GM21423 (cell line): ENCODE measurements at regions not wholly inside any gene's neighbourhood (a gene's known extent, or its start where the extent isn't known, plus 50 kb on each side); places are given as distances from the start of the nearest gene placed in this dataset.

ENCODE experiments used
- ATAC-seq: cut with Tn5 transposase; IDR thresholded peaks from one replicate; pipeline ENCODE4 v1.9.1; 2021; ENCODE audit warnings: mild to moderate bottlenecking, moderate library complexity; ENCODE audit not compliant: unreplicated experiment

GRCh38 chr10:10198363-10198762 is 819.3 kb upstream of the CELF2 start:
- no peak for ATAC-seq

DNA sequence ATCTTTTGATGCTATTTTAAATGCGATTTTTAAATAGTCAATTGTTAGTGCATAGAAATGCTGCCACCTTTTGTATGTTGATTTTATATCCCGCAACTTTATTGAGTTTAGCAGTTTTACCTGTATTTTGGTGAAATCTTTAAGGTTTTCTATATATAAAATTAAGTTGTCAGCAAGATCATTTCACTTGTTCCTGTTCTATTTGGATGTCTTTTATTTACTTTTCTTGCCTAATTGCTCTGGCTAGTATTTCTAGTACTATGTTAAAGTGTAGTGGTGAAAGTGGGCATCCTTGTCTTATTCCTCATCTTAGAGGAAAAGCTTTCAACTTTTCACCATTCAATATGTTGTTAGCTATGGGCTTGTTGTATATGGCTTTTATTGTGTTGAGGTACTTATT is 813.3 kb upstream of the CELF2 start:
- no peak for ATAC-seq

- no peak for ATAC-seq
These were observed 811.8 kb upstream of the CELF2 start for GRCh38 chr10:10205906-10206305.

DNA sequence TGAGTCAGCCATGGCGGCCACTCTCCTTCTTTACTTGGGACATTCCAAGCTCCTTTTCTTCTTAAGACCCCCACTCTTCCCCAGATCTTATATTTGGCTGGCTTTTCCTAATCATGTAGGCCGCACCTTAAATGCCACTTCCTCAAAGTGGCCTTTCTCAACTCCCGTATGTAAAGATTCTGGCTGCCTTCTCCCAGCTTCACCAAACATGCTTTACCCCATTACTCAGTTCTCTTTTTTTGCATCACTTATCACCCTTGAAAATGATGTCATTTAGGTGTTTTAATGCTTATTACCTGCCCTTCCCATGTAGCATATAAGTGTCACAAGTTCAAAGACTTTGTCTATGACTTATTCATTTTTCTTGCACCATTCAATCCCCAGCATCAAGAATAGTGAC is 810.1 kb upstream of the CELF2 start:
- ATAC-seq, result no peak

DNA sequence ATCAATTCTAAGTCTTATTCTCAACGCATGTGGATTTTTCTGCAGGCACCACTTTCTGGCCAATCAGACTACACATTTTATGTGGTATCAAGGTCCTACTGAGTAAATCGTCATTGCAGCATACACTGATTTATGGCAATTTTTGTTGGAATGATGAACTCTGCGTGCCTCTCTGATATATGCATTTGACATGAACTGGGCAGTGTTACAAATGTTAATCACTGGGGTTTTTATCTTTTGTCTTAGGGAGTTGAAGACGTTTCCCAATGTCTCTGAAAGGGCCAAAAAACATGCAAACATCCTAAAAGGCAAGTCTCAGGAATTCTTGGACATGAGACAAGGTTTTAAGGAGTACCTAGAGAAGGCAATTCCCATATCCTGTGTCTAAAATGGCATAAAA is 809.5 kb upstream of the CELF2 start:
- ATAC-seq, result no peak

- ATAC-seq, result no peak
These were observed 808.5 kb upstream of the CELF2 start for GRCh38 chr10:10209167-10209566.

DNA sequence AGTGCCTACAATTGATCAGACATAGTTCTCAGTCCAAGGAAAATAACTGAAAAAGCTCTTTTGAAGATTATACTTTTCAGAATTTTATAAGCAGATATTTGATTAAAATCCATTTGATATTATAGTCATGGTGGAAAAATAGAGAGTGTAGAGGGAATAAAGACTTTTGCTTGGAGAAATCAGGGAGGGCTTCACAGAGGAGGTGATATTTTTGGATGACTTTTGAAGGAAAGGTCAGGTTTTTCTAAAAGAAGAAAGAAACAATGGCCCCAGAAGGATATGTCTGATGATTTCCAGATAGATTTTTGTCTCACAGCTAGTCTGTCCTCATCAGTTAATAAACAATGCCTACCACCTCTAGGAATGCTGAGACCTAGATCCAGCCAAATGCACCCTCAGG is 806.3 kb upstream of the CELF2 start:
- ATAC-seq, result no peak

DNA sequence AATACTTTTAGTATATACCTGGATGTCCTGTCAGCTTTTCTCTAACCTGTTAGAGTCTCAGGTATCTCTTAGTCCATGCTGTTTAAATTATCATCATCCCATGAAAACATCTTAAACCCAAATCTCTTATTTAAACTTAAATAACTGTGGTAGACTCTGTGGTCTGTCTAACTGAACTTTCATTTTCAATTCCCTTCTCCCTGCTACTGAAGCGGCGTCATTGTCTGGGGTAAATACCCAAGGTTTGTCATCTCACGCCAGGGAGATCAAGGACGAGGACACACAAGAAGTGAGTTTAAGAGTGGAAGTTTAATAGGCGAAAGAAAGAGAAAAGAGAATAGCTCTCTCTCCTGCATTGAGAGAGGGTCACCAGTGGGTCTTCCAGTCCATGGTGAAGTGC is 804.4 kb upstream of the CELF2 start:
- no peak for ATAC-seq

- no peak for ATAC-seq
These were observed 795.3 kb upstream of the CELF2 start for GRCh38 chr10:10222304-10222841.

DNA sequence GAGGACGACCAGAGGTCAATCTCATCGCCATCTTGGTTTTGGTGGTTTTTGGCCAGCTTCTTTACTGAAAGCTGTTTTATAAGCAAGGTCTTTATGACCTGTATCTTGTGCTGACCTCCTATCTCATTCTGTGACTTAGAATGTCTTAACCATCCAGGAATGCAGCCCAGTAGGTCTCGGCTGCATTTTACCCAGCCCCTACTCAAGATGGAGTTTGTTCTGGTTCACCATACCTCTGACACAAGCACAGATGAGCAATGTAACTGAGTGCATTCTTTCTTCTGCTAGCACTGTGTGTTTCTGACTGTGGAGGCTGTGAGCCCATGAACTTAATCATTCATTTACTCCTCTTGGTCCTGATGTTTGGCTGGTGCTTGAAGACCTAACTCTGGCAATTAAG is 794.5 kb upstream of the CELF2 start:
- ATAC-seq, result no peak

DNA sequence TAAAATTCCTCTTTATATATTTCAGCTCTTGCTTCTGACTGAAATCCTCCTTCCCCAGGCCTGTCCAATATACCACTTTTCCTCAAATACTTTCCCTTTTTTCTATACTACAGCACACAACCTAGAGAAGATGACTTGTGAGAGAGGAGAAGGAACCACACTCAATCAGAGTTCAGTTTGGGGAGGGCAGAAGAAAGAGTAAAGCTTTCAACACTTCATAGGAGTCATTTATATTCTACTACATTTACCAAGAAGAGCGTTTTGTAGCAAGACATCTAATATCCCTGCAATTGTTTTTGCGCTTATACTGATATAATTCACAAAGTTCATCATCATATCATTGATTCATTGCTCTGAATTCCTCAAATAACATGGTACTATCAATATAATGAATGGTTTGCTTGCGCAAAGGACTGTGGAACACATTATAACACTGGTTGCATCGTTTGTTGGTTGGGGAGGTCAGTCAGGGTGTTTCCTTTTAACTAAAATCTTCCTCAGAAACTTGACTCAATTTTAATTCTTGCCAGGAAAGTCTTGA is 792.5 kb upstream of the CELF2 start:
- no peak for ATAC-seq

DNA sequence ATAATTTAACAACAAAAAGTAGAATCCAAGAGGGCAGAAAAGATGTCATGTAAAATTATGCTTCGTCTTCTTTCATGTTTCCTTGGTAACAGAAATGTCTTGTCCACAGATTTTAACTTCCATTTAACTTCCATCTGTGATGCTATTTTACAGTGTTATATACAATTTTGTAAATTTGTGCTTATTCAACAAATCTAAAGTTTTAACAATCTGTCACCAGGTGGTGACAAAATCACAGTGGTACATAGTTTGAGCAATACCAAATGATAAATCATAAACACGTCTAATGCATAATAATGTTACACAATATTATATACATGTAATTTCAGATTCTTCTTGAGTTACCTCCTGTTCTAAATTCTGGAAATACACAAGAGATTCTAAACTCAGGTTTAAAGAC is 784.4 kb upstream of the CELF2 start:
- ATAC-seq, result no peak

GRCh38 chr10:10235003-10235402 is 782.7 kb upstream of the CELF2 start:
- no peak for ATAC-seq

- no peak for ATAC-seq
These were observed 770.1 kb upstream of the CELF2 start for GRCh38 chr10:10247585-10247984.

- no peak for ATAC-seq
These were observed 760.8 kb upstream of the CELF2 start for GRCh38 chr10:10256860-10257259.

- ATAC-seq, result no peak
These were observed 758.7 kb upstream of the CELF2 start for GRCh38 chr10:10259013-10259412.

DNA sequence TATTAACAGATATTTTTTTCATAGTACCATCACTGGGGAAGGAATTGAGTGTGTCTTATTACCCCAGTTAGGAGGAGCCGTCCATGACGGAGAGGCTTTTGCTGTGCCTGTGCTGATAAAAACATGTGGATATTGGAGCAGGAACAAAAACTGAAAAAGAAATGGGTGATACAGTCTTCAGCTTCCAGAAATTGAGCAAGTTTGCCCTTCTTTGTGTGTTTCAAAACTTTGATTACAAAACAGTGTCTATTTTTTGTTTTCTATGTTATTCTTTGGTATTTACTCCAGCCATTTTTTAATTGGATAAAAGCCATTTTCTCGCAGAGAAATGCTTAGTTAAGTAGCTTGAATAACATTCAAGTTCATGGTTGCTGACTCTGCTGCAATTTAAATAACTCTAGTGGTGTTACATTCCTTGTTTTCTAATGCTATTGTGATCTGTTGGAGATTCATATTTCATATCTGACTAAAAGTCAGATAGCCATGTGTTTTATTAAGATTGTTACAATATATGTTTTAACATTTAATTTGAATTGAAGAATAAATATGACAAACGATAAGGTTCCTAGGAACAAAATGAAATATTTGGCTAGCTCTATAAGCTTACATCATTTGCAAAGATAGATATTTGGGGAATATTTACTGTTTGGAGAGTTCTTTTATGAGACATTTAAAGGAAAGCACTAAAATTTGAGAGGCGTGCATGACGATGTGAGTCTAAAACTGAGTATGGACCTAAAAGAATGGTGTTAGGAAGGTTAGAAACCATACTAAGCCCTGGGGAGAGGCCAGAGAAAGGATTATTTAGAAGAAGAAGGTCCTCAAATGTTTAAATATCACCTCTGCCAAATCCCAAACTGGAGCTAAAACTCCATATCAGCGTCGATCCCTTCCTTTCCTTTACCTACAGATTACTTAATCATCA is 747.3 kb upstream of the CELF2 start:
- no peak for ATAC-seq

DNA sequence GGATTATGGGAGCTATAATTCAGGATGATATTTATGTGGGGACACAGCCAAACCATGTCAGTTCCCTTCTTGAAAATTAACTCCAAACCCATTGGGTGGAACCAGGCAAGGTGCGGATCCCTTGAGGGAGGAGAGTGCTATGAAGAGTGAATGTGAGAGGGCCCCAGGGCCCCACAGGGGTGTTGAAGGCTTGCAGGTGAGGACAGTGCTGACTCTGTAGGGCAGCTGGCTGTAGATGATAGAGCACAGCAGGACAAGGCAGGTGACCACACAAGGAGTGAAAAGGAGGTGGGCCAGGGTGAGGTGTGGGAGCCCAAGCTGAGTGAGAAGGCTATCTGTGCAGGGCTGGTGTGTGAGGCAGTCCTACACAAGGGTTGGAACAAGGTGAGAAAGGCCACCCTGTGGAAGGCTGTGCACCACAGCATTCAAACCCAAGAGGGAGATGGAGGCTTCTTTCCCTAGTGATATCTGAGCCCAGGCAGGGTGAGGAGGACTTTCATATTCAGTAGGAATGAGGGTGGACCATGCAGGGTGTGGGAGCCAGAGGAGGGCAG is 746.0 kb upstream of the CELF2 start:
- no peak for ATAC-seq

DNA sequence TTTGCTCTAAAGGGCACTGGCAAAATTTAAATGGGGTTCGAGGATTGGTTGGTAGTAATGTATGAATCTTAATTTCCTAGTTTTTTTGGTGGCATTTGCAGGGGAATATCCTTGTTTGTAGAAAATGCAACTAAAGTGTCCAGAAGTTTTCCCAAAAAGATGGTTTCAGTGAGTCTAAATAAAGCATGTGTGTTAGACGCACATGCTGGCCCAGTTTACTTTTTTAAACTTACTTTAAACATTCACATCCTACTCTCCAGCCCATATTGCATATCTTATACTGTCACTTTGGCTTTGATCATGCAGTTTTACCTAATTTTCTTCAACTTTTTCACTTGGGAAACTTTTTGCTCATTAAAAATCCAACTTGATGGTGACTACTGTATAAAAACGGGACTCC is 744.0 kb upstream of the CELF2 start:
- ATAC-seq, result no peak

DNA sequence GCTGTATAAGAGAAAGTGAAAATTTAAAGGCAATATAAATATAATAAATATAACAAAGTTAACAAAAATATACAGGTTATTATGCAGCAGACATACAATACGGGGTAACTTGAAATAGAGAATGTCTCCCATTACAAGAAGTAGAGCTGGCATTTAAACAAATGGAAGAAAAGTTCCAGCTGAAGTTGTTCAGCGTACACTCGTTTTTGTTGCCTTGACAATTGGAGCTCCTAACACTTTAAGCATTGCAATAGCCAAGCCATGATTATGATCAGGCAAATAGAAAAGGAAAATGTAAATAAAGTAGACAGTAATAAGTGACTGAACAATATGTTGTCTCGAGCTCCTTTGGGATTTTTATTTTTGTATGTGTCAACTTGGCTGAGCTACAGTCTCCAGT is 737.8 kb upstream of the CELF2 start:
- no peak for ATAC-seq

- ATAC-seq, result no peak
These were observed 725.2 kb upstream of the CELF2 start for GRCh38 chr10:10292501-10292900.

GRCh38 chr10:10293041-10293440 is 724.6 kb upstream of the CELF2 start:
- no peak for ATAC-seq
